GM20000 (cell line): ENCODE measurements at regions not wholly inside any gene's neighbourhood (a gene's known extent, or its start where the extent isn't known, plus 50 kb on each side); places are given as distances from the start of the nearest gene placed in this dataset.

Experiments used
- DNase-seq: peaks from one replicate; pipeline ENCODE4 v3.0.0; 2012; ENCODE audit warnings: low spot score
- TF ChIP-seq, protein P1 (sequence below): IDR thresholded peaks from 2 replicates; pipeline ENCODE4 v1.5.1; 2012; ENCODE audit warnings: mild to moderate bottlenecking, control low read depth; ENCODE audit errors: extremely low read depth, missing control alignments

DNA sequence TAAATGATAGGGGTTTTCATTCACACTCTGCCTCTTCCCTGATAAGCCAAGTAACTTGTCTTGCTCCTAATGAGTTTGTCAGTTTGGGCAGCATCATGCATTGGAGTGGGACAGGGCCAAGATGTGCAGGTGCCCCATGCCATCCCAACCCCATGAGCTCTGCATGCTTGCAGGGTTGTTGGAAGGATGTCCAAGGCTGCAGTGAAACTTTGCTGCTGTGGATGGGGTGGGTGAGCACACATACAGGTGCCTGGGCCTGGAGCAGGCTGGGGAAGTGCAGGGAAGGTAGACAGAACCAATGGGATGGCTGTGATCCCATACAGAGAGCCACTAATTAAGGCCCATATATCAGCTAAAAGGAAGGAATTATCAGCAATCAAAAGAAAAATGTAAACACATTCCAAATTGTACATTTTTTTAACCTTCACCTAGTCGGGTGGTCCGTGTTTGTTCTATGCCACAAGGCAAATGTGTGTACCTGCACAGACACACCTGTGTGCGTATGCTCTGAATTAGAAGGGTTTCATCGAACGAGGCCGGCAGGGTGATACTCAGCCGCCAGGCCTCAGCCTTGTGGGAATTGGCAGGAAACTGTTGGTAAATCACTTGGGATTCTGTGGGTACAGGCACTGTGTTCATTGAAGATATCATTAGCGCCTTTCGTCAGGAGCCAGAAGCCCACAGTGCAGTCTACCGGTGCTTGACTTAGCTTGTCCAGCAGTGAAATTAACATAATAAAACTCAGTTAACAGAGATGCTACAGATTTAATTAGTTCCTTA lies 342.9 kb downstream of the MYCN start:
- TF ChIP-seq, protein P1, sequence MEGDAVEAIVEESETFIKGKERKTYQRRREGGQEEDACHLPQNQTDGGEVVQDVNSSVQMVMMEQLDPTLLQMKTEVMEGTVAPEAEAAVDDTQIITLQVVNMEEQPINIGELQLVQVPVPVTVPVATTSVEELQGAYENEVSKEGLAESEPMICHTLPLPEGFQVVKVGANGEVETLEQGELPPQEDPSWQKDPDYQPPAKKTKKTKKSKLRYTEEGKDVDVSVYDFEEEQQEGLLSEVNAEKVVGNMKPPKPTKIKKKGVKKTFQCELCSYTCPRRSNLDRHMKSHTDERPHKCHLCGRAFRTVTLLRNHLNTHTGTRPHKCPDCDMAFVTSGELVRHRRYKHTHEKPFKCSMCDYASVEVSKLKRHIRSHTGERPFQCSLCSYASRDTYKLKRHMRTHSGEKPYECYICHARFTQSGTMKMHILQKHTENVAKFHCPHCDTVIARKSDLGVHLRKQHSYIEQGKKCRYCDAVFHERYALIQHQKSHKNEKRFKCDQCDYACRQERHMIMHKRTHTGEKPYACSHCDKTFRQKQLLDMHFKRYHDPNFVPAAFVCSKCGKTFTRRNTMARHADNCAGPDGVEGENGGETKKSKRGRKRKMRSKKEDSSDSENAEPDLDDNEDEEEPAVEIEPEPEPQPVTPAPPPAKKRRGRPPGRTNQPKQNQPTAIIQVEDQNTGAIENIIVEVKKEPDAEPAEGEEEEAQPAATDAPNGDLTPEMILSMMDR = no peak

DNA sequence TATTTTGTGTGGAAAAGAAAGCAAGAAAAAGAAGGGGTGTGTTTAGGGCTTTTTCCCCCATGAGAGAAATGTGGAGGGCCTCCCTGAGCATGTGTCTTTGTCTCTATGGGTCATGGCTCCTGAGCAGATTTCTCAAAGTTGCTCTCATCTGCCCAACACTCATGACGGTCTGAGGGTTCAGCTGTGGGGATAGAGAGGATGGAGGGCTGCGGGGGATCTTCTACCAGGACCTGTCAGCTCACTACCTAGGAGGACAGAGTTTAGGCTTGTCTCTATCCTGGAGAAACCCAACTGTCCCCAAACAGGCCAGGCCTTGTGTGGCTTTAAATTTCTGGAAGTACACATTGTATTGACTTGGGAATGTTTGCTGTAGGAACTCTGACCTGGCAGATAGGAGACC lies 342.2 kb downstream of the MYCN start:
- DNase-seq = no peak
- TF ChIP-seq, protein P1 = no peak

More for the DNA sequence above, 342.9 kb downstream of the MYCN start:
- no peak for DNase-seq

DNA sequence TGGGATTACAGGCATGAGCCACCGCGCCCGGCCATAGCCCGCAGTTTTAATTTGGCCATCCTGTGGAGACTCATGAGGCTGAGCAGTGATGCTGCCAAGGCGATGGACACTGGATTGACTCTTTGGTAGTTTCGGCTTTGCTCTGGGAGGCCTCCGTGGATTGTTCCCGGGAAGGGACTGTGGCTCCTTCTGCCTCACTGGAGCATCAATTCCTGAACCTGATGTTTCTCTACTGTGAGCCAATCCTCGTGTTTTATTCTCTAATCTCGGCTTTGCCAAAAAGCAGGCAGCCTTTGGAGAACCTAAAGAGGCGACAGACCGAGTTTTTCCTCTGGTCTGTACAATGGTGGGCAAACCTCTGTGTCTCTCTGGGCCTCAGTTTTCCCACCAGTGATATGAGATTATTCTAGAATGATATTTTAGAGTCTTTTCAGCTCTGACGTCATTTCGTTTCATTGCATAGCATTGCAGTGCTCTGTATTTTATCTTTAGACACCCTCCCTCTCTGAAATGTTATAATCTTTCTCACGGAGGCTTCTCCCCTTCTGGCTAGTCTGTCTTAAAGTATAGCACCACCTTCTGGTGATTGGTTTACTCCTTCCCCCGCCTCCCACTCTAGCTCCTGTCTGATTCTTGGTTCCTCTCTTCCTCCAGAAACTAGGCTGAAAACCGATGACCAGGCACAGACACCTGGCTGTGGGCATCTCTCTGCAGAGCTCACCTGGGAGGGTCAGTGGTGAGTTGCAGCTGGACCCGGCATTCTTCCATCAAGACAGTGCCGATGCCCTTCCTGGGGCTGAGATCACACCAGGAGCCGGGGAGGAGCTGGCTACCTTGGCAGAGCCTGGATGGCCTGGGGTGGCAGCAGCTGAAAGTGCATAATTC lies 341.3 kb downstream of the MYCN start:
- TF ChIP-seq, protein P1 = no peak
- DNase-seq = peak; percentile 34

DNA sequence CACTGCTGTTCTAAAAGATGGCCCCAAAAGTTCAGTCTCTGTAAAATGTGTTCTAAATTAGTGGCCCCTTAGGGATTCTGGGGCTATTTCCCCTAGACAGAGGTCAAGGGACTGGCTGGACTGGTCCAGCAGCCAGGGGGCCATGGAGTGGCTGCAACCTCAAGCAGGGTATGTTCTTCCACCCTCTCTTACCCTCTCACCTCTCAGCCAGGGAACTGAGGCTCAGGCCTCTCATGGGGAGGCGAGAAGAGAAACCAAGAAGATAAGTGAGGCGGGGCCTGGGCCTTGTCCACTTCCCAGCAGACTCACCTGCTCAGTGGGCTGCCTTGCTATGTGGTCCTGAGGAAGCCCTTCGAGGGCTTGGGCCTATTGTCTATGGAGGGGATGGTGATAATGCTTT lies 339.7 kb downstream of the MYCN start:
- DNase-seq = no peak
- TF ChIP-seq, protein P1 = no peak

DNA sequence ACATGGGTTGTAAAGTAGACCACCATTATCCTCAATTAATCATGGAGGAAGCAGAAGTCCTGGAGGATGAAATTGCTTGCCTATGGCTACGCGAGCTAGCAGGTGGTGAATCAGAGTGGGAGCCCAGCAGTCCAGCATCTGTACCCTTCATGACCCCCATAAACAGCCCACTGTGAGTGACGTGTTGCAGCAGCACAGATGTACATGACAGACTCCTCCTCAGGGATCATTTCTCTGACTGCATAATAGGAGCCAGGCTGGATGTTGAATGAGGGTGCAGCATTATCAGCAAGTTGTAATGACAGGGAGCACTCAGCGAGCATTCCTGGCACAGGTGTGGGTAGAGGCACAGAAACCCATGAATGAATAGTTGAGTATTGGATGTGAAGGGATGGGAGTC lies 339.3 kb downstream of the MYCN start:
- TF ChIP-seq, protein P1 = no peak
- DNase-seq = no peak

DNA sequence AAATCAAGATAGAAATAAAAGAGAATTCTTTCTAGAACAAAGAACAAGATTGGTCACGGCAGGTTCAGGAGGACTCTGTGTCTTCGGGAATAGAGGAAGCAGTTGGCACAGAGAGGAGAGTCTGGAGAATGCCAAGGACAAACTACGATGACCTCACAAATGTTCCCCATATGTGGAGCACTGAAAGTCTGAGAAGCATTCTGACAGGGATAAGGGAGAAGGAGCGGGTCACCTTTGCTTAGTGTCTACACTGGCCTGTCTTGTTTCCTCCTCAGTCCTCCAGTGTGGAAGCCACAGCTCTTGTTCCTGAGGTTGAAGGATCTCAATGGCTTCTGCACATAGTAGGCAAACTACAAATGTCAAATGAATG lies 338.8 kb downstream of the MYCN start:
- no peak for DNase-seq
- TF ChIP-seq, protein P1 = no peak
